ENCODE measurements at regions not wholly inside any gene's neighbourhood (a gene's known extent, or its start where the extent isn't known, plus 50 kb on each side); places are given as distances from the start of the nearest gene placed in this dataset.

DNA sequence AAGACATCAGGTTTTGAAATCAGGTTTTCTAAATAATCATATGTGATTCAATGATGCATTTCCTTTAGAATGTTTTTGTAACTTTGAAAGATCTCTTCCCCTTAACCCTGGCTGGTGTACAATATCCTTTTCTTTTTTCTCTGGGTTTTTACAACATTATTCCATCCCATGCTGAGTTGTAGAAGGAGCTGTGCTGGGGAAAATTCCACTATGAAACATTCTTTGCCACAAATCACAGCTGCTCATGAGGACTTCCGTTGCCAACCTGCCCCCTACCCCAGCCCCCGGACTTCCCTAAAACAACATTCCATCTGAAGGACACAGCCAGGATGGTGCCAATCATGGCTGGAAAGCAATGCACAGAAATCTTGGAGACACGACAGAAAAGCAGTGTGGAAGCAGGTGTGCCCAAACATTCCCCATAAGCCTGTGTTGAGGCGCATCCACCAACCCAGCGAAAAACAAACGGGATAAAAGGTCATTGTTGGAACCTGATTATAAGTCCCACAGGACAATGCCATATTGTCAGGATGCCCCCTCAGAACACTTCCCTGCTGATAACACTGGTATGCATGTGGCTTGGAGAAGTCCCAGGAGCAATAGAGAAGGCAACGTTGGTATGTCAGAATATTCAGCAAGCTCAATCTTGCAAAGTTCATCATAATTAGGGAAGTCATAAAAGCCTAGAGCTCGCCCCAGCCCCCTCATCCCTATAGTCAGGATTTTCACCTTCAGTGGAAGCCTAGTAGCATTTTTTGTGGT, 475.0 kb downstream of the HS3ST3B1 start:
- H3K4me1 ChIP-seq (replicated peaks in 1 of 2; ENCODE audit: control insufficient read depth in 2 of 2, insufficient read depth in 2 of 2, low read length in 2 of 2) = no peaks in the 10 kb centered on the region
- FAIRE-seq = no peak
- ATAC-seq = no peak
- no peaks in the 10 kb centered on the region for H3K9me3 ChIP-seq (replicated peaks; ENCODE audit: control insufficient read depth, insufficient read depth, low read depth, low read length)
- BruUV-seq (replicated peaks) = no TSS peak
- no peak overlapping the region for H3K4me3 ChIP-seq
- no peak overlapping the region for H3K9ac ChIP-seq (ENCODE audit: insufficient read depth in 1 of 2, low read depth in 2 of 2, low read length in 2 of 2)
- H3K4me2 ChIP-seq (ENCODE audit: insufficient read depth, low read length) = no peak overlapping the region
- H3K36me3 ChIP-seq (ENCODE audit: control insufficient read depth, insufficient read depth, low read length) = no peaks in the 10 kb centered on the region
- no peak overlapping the region for H2AFZ ChIP-seq (ENCODE audit: low read depth, low read length)
- no peak for DNase-seq (ENCODE audit: extremely low read depth in 1 of 4, low spot score in 3 of 4)
- CTCF ChIA-PET (ENCODE audit: low intra/inter-chr PET ratio) = no interaction called here
- no peaks in the 10 kb centered on the region; a peak in 1 of 5 replicates for H3K27me3 ChIP-seq (ENCODE audit: control insufficient read depth in 2 of 2, insufficient read depth in 2 of 2, low read length in 2 of 2)
- POLR2A ChIA-PET = no interaction called here
- WGBS (ENCODE audit: insufficient coverage, low coverage, missing lambda C conversion rate) = 1% methylated on average over 8 of the region's 8 CpGs
- in situ Hi-C loops (cut with MboI) = no loop called here
- intact Hi-C loops (cut with micrococcal nuclease) = no loop called here
- H3K27ac ChIP-seq (ENCODE audit: extremely low read depth, low read depth, low read length) = no peak overlapping the region
- no peaks in the 10 kb centered on the region for H3K9me1 ChIP-seq (ENCODE audit: control insufficient read depth, insufficient read depth, low read length)
- no peaks in the 10 kb centered on the region for H3K79me2 ChIP-seq (ENCODE audit: control insufficient read depth, insufficient read depth, low read length)
- H4K20me1 ChIP-seq (replicated peaks; ENCODE audit: control insufficient read depth, insufficient read depth, low read length) = no peaks in the 10 kb centered on the region
- TF ChIP-seq, protein P1, sequence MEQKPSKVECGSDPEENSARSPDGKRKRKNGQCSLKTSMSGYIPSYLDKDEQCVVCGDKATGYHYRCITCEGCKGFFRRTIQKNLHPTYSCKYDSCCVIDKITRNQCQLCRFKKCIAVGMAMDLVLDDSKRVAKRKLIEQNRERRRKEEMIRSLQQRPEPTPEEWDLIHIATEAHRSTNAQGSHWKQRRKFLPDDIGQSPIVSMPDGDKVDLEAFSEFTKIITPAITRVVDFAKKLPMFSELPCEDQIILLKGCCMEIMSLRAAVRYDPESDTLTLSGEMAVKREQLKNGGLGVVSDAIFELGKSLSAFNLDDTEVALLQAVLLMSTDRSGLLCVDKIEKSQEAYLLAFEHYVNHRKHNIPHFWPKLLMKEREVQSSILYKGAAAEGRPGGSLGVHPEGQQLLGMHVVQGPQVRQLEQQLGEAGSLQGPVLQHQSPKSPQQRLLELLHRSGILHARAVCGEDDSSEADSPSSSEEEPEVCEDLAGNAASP (IDR thresholded peaks at IDR 0.05) = no peak
- TF ChIP-seq NCOA4 (IDR thresholded peaks at IDR 0.05; ENCODE audit: partially characterized antibody) (no peak), ZFX (CRISPR knock-in tag; IDR thresholded peaks at IDR 0.05) (no peak), ZC3H11A (IDR thresholded peaks at IDR 0.05; ENCODE audit: low read depth, low read length) (no peak), SP2 (IDR thresholded peaks at IDR 0.05; ENCODE audit: extremely low read depth, low read depth, low read length, poor library complexity, severe bottlenecking) (no peak), XRCC3 (IDR thresholded peaks at IDR 0.05) (no peak)
- TF ChIP-seq, protein P2, sequence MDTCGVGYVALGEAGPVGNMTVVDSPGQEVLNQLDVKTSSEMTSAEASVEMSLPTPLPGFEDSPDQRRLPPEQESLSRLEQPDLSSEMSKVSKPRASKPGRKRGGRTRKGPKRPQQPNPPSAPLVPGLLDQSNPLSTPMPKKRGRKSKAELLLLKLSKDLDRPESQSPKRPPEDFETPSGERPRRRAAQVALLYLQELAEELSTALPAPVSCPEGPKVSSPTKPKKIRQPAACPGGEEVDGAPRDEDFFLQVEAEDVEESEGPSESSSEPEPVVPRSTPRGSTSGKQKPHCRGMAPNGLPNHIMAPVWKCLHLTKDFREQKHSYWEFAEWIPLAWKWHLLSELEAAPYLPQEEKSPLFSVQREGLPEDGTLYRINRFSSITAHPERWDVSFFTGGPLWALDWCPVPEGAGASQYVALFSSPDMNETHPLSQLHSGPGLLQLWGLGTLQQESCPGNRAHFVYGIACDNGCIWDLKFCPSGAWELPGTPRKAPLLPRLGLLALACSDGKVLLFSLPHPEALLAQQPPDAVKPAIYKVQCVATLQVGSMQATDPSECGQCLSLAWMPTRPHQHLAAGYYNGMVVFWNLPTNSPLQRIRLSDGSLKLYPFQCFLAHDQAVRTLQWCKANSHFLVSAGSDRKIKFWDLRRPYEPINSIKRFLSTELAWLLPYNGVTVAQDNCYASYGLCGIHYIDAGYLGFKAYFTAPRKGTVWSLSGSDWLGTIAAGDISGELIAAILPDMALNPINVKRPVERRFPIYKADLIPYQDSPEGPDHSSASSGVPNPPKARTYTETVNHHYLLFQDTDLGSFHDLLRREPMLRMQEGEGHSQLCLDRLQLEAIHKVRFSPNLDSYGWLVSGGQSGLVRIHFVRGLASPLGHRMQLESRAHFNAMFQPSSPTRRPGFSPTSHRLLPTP (IDR thresholded peaks at IDR 0.05; ENCODE audit: borderline replicate concordance, extremely low read depth, insufficient read length) = no peak
- TF ChIP-seq, protein P3, sequence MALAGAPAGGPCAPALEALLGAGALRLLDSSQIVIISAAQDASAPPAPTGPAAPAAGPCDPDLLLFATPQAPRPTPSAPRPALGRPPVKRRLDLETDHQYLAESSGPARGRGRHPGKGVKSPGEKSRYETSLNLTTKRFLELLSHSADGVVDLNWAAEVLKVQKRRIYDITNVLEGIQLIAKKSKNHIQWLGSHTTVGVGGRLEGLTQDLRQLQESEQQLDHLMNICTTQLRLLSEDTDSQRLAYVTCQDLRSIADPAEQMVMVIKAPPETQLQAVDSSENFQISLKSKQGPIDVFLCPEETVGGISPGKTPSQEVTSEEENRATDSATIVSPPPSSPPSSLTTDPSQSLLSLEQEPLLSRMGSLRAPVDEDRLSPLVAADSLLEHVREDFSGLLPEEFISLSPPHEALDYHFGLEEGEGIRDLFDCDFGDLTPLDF (CRISPR knock-in tag; IDR thresholded peaks at IDR 0.05) = no peak
- TF ChIP-seq, protein P4, sequence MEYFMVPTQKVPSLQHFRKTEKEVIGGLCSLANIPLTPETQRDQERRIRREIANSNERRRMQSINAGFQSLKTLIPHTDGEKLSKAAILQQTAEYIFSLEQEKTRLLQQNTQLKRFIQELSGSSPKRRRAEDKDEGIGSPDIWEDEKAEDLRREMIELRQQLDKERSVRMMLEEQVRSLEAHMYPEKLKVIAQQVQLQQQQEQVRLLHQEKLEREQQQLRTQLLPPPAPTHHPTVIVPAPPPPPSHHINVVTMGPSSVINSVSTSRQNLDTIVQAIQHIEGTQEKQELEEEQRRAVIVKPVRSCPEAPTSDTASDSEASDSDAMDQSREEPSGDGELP (CRISPR knock-in tag; IDR thresholded peaks at IDR 0.05; ENCODE audit: borderline replicate concordance) = no peak
